ENCODE measurements at regions not wholly inside any gene's neighbourhood (a gene's known extent, or its start where the extent isn't known, plus 50 kb on each side); places are given as distances from the start of the nearest gene placed in this dataset.
A peak's percentile ranks its signal among the peaks of the same experiment; 100 is the strongest.

- H3K27ac ChIP-seq: peak overlapping the region; percentile 24; the same call in 1 of the 2 replicates
- TF ChIP-seq CTCF (conservative IDR thresholded peaks at IDR 0.05): no peak
These were observed 386.8 kb upstream of the DACH1 start for GRCh38 chr13:72253754-72254153.

GRCh38 chr13:72246396-72246795, 379.4 kb upstream of the DACH1 start:
- TF ChIP-seq CTCF (conservative IDR thresholded peaks at IDR 0.05): no peak

DNA sequence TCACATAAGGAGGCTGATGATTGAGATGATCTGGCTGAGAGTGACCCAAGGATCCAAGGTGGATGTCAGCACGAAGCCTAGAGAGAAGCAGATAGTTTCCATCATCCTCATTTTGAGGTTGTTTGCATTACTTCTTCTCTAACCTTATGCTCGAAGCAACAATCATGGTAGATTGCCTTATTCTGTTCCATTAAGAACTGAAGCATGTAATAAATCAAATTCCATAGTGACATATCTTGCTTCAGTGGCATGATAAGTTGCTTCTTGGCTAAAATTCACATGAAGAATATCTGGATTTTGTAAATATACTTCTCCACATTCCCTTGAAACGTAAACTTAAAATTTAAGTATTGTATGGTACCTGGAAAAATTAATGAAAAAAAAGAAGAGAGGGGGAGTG, 377.8 kb upstream of the DACH1 start:
- TF ChIP-seq CTCF (conservative IDR thresholded peaks at IDR 0.05): no peak
- no peak overlapping the region for H3K27ac ChIP-seq

More at GRCh38 chr13:72246396-72246795, 379.4 kb upstream of the DACH1 start:
- H3K27ac ChIP-seq: no peak overlapping the region

DNA sequence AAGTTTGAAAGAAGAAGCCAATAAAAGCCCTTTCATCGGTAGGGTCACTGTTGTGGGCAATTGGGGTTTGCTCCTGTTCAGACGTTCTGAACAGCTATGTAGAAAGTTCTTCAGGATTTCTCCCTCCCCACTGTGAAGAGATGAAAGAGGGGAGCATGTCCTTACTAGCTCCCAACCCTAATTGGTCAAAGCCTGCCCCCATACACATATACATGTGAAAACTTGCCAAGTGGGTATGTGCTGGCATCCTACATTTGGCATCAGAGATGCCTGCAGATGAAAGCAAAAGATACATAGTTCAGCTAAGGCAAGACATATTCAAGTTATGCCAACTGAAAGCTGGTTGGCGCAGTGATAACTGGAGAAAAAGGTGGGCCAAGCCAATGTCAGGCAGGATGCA, 363.1 kb upstream of the DACH1 start:
- TF ChIP-seq CTCF (conservative IDR thresholded peaks at IDR 0.05): no peak
- H3K27ac ChIP-seq: no peak overlapping the region

DNA sequence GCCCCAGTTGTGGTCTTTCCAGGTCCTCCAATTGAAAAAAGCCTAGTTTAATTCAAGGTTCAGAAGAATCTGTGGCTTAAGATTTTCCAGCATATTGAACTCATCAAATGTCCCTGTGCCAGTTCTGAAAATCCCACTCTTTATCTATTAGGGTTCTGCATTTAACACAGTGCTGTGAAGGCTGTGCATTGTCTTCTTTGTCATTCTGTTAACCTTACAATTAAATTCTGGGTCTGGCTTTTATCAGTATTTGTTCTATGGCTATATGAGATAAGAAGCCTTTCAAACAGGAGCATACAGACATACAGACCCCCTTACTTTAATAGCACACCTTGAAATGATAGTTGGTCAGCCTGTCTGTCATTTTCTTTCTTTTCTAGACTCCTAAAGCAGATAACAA, 362.1 kb upstream of the DACH1 start:
- H3K27ac ChIP-seq: no peak overlapping the region
- TF ChIP-seq CTCF (conservative IDR thresholded peaks at IDR 0.05): no peak

DNA sequence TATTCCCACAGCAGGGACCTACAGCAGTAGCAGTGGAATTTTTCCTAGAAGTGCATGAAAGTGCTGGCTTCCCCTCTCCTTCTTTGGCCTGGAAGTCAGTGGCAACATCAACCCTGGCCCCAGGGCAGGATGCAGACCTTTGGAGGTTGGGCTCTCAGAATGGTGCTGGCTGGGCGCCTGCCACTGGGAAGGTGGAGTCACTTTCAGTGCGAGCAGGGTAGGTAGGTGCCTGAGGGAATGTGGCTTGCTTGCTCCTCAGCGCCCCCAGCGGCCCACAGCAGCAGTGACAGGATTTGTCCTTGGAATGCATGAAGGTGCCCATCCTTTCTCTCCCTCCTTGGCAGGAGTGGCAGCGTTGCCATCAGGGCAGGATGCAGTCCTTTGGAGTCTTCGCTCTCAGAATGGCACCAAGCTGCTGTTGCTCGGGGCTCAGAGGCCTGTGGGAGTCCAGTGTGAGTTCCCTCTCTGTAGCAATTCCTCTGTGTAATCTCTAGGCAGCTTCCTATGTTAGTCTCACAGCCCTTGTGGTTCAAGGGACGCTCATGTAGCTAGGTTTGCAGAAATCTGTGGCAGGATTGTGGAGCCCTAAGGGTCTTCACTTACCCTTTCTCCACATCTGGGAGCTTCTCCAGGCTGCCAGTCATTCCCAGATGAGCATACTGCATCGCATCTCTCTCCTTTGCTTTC, 354.4 kb upstream of the DACH1 start:
- no peak overlapping the region for H3K27ac ChIP-seq
- no peak for TF ChIP-seq CTCF (conservative IDR thresholded peaks at IDR 0.05)

DNA sequence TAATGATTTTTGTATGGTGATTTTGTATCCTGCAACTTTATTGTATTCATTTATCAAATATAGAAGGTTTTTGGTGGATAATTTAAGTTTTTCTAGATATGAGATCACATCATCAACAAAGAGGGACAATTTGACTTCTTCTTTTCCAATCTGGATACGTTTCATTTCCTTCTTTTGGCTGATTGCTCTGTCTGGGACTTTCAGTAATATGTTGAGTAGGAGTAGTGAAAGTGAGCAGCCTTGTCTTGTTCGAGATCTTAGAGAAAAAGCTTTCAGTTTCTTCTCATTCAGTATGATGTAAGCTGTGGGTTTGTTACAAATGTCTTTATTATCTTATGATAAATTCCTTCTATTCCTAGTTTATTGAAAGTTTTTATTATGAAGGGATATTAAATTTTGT, 352.0 kb upstream of the DACH1 start:
- no peak overlapping the region for H3K27ac ChIP-seq
- TF ChIP-seq CTCF (conservative IDR thresholded peaks at IDR 0.05): no peak
